ENCODE measurements at regions not wholly inside any gene's neighbourhood (a gene's known extent, or its start where the extent isn't known, plus 50 kb on each side); places are given as distances from the start of the nearest gene placed in this dataset.

- TF ChIP-seq EZH2 (IDR thresholded peaks at IDR 0.05) = no peak
- no peak for TF ChIP-seq CTCF (IDR thresholded peaks at IDR 0.05)
- TF ChIP-seq EZH2phosphoT487 (IDR thresholded peaks at IDR 0.05) = no peak
Measured at GRCh38 chrX:69564665-69565064, 51.2 kb upstream of the EDA start.

All from neural progenitor cell (in vitro differentiated cells).